ENCODE measurements at regions not wholly inside any gene's neighbourhood (a gene's known extent, or its start where the extent isn't known, plus 50 kb on each side); places are given as distances from the start of the nearest gene placed in this dataset.

GRCh38 chr12:46445551-46446235, 73.1 kb upstream of the SLC38A2 start:
- TF ChIP-seq CTCF (IDR thresholded peaks at IDR 0.05; ENCODE audit: low read depth, low read length, missing control alignments), result no peak
- no peak overlapping the region for H3K4me3 ChIP-seq (replicated peaks; ENCODE audit: low read depth, low read length)
- no peak for DNase-seq (ENCODE audit: extremely low read depth, low read depth)

- TF ChIP-seq CTCF (IDR thresholded peaks at IDR 0.05; ENCODE audit: low read depth, low read length, missing control alignments), result no peak
- DNase-seq (ENCODE audit: extremely low read depth, low read depth), result no peak
- no peak overlapping the region for H3K4me3 ChIP-seq (replicated peaks; ENCODE audit: low read depth, low read length)
Measured at GRCh38 chr12:46445093-46445492, 72.5 kb upstream of the SLC38A2 start.

- H3K4me3 ChIP-seq (replicated peaks; ENCODE audit: low read depth, low read length), result no peak overlapping the region
- DNase-seq (ENCODE audit: extremely low read depth, low read depth), result no peak
- TF ChIP-seq CTCF (IDR thresholded peaks at IDR 0.05; ENCODE audit: low read depth, low read length, missing control alignments), result no peak
Measured at GRCh38 chr12:46443594-46444263, 71.2 kb upstream of the SLC38A2 start.

GRCh38 chr12:46442738-46443137, 70.2 kb upstream of the SLC38A2 start:
- TF ChIP-seq CTCF (IDR thresholded peaks at IDR 0.05; ENCODE audit: low read depth, low read length, missing control alignments), result no peak
- no peak overlapping the region for H3K4me3 ChIP-seq (replicated peaks; ENCODE audit: low read depth, low read length)
- DNase-seq (ENCODE audit: extremely low read depth, low read depth), result no peak

GRCh38 chr12:46442239-46442638, 69.7 kb upstream of the SLC38A2 start:
- DNase-seq (ENCODE audit: extremely low read depth, low read depth), result no peak
- TF ChIP-seq CTCF (IDR thresholded peaks at IDR 0.05; ENCODE audit: low read depth, low read length, missing control alignments), result no peak
- no peak overlapping the region for H3K4me3 ChIP-seq (replicated peaks; ENCODE audit: low read depth, low read length)

GRCh38 chr12:46439793-46440511, 67.4 kb upstream of the SLC38A2 start:
- no peak for DNase-seq (ENCODE audit: extremely low read depth, low read depth)

More at GRCh38 chr12:46439793-46440511, 67.4 kb upstream of the SLC38A2 start:
- no peak for TF ChIP-seq CTCF (IDR thresholded peaks at IDR 0.05; ENCODE audit: low read depth, low read length, missing control alignments)
- H3K4me3 ChIP-seq (replicated peaks; ENCODE audit: low read depth, low read length), result no peak overlapping the region

Measured in HFF-Myc (cell line).